PFSK-1 (cell line): ENCODE measurements at regions not wholly inside any gene's neighbourhood (a gene's known extent, or its start where the extent isn't known, plus 50 kb on each side); places are given as distances from the start of the nearest gene placed in this dataset.
A peak's percentile ranks its signal among the peaks of the same experiment; 100 is the strongest.

Source experiments
- FOXP2 ChIP-seq: optimal IDR thresholded peaks from 2 replicates; pipeline ENCODE3; 2011; ENCODE audit warnings: borderline replicate concordance, control low read depth, inconsistent platforms; ENCODE audit not compliant: insufficient read depth; ENCODE audit errors: extremely low read length, extremely low read depth
- POLR2AphosphoS5 ChIP-seq: IDR thresholded peaks from 2 replicates; pipeline ENCODE4 v1.6.1; 2012; ENCODE audit warnings: low read depth, mild to moderate bottlenecking, control low read depth, low read length, moderate library complexity
- SIN3A ChIP-seq: IDR thresholded peaks from 2 replicates; pipeline ENCODE4 v1.6.1; 2012; ENCODE audit warnings: mild to moderate bottlenecking, low read length, moderate library complexity, borderline replicate concordance; ENCODE audit not compliant: insufficient read depth
- TAF1 ChIP-seq: IDR thresholded peaks from 2 replicates; pipeline ENCODE4 v1.6.1; 2012; ENCODE audit warnings: low read length, control low read depth, borderline replicate concordance; ENCODE audit not compliant: insufficient read depth
- TF ChIP-seq, protein P1 (sequence below), 2 experiments: IDR thresholded peaks; 2 replicates each; pipeline versions ENCODE4 v1.6.1 to v1.8.0; 2011 to 2012; ENCODE audit warnings: low read depth in 2 of 2, low read length in 2 of 2, control low read depth in 1 of 2, inconsistent platforms in 1 of 2, mild to moderate bottlenecking in 1 of 2, moderate library complexity in 1 of 2; ENCODE audit not compliant: insufficient read depth in 1 of 2

DNA sequence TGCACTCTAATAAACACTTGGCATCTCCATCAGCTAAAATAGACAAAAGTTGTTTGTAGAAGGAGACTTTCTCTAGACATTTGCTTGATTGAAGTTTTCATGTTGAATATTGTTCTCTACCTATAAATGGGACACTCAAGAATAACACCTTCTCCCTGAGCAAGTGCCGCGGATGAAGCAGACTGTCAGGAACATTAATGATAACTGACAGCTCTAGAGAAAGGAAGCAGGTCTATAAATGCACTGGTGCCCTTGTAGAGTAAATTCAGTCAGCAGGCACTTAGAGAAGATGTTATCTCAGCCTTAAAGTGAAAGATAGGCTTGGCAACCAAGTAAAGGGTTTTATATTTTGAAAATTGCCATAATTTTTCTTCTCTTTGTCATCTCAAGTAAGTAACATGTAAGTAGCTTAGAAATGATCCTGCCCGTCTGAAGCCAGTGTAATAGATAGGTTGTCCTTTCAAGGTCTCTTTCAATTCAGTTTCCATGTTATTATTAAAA is 224.6 kb downstream of the ARL6IP6 start:
- TF ChIP-seq FOXP2 = no peak
- TF ChIP-seq SIN3A = no peak
- TF ChIP-seq, protein P1, sequence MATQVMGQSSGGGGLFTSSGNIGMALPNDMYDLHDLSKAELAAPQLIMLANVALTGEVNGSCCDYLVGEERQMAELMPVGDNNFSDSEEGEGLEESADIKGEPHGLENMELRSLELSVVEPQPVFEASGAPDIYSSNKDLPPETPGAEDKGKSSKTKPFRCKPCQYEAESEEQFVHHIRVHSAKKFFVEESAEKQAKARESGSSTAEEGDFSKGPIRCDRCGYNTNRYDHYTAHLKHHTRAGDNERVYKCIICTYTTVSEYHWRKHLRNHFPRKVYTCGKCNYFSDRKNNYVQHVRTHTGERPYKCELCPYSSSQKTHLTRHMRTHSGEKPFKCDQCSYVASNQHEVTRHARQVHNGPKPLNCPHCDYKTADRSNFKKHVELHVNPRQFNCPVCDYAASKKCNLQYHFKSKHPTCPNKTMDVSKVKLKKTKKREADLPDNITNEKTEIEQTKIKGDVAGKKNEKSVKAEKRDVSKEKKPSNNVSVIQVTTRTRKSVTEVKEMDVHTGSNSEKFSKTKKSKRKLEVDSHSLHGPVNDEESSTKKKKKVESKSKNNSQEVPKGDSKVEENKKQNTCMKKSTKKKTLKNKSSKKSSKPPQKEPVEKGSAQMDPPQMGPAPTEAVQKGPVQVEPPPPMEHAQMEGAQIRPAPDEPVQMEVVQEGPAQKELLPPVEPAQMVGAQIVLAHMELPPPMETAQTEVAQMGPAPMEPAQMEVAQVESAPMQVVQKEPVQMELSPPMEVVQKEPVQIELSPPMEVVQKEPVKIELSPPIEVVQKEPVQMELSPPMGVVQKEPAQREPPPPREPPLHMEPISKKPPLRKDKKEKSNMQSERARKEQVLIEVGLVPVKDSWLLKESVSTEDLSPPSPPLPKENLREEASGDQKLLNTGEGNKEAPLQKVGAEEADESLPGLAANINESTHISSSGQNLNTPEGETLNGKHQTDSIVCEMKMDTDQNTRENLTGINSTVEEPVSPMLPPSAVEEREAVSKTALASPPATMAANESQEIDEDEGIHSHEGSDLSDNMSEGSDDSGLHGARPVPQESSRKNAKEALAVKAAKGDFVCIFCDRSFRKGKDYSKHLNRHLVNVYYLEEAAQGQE (IDR thresholded peaks at IDR 0.05; ENCODE audit: insufficient read depth in 1 of 2, low read depth in 2 of 2, low read length in 2 of 2) = no peak
- no peak for TF ChIP-seq POLR2AphosphoS5
- TF ChIP-seq TAF1 = no peak

DNA sequence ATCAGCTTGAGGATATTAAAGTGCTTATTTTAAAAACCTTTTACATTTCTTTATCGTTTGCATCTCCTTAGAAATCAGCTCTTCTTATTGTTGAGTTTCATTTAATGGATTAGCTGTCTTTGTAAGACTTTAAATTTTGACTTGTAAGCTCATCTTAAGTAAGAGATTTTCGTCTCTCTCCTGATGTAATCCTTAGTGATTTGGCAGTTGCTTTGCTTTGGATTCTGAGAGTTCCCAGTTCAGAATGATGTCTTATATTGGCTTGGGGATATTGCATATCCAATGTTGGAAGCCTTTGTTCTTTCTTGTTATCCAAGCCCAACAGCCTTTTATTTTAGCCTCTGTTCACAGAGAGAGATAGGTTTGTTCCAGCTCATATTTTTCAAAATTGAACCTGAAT is 212.1 kb downstream of the ARL6IP6 start:
- TF ChIP-seq POLR2AphosphoS5 (no peak), TAF1 (no peak), SIN3A (no peak), FOXP2 (no peak)
- TF ChIP-seq, protein P1 (IDR thresholded peaks at IDR 0.05; ENCODE audit: insufficient read depth in 1 of 2, low read depth in 2 of 2, low read length in 2 of 2) = no peak

DNA sequence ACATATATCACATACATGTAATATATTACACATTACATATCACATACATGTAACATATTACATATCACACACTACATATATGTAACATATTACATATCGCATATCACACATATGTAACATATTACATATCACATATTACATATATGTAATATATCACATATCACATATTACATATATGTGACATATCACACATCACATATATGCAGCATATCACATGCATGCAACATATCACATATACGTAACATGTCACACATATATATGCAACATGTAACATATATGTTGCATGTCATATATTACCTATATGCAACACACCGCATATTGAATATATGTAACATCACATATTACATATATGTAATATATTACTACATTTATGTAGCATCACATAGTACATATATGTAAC is 211.2 kb downstream of the ARL6IP6 start:
- TF ChIP-seq SIN3A = no peak
- no peak for TF ChIP-seq TAF1

DNA sequence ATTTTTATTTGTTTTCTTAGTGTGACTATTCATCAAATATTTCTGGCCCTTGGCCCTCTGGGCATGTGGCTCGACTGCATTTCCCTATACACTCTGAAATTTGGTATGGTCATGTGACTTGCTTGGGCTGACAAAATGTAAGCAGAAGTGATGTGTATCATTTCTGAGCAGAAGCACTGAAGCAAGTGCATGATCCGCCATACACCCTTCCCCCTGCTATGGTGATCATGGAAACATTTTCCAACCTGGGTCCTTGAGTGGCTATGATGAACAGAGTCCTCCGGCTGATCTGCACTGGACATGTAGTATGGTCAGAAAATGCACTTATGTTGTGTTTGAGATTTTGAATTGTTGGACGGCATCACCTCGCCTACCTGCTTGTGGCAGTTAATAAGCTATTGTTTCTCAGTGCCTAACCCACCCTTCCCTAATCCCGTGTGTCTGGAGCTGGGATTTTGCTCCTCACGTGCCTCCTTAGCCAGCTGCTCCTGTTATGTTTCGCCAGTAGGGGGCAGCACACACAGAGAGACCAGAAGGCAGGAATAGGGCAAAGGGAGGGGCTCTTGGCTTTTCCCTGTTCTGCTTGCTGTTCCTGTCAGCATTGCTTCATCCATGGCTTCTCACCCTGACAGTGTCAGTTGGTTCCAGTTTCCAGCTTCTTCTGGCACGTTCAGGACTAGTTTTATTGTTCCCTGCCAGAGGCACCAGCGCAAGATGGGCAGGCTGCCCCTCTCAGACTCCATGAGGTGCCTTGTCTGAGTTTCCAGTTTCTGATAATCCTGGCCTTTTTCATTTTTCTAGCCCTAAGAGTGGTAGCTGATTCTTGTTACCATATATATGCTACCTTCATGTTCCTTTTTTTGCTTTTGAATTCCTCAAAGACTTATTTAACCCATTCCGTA is 207.4 kb downstream of the ARL6IP6 start:
- TF ChIP-seq FOXP2 = no peak
- no peak for TF ChIP-seq TAF1
- TF ChIP-seq SIN3A = no peak
- no peak for TF ChIP-seq POLR2AphosphoS5
- TF ChIP-seq, protein P1 (IDR thresholded peaks at IDR 0.05; ENCODE audit: insufficient read depth in 1 of 2, low read depth in 2 of 2, low read length in 2 of 2) = 0 out of 4 replicates have a peak, but pooled peaks of 1 of the 2 experiments have one; percentile 8

DNA sequence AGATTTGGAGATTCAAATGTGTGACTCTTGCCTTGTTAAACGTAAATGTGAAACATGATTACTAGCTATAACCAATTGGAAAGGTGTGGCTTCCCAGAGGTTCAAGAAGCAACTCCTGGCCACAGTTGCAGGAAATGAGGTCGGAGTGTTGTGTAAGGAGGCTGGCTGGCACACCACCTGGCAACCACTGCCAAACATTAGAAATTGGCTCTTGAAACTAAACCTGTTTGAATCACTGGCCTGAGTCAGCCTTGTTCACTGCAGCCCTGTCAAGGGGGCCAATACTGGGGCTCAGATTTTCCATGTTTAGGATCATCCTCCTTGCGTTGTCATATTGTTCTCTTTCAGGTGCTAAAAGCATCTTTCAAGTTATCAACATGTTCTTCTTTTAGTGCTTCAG is 206.3 kb downstream of the ARL6IP6 start:
- TF ChIP-seq TAF1 (no peak), FOXP2 (no peak), POLR2AphosphoS5 (no peak), SIN3A (no peak)
- TF ChIP-seq, protein P1 (IDR thresholded peaks at IDR 0.05; ENCODE audit: insufficient read depth in 1 of 2, low read depth in 2 of 2, low read length in 2 of 2) = no peak
